GM12865 (cell line): ENCODE measurements at regions not wholly inside any gene's neighbourhood (a gene's known extent, or its start where the extent isn't known, plus 50 kb on each side); places are given as distances from the start of the nearest gene placed in this dataset.
A peak's percentile ranks its signal among the peaks of the same experiment; 100 is the strongest.
"Not testable (repeated sequence)": the region's sequence is repeated elsewhere in the genome, so short reads cannot be mapped to it uniquely, and the experiment has no call there.

Experiments
- DNase-seq: peaks from one replicate; pipeline ENCODE4 v3.0.0; 2010; ENCODE audit warnings: low read depth
- H3K4me3 ChIP-seq: 2 replicates; pipeline ENCODE4 v1.5.1; 2011; ENCODE audit warnings: mild to moderate bottlenecking, low read depth, low read length, control low read depth
- CTCF ChIP-seq: IDR thresholded peaks from 2 replicates; pipeline ENCODE4 v1.5.1; 2011; ENCODE audit warnings: low read length, control low read depth, low read depth, inconsistent platforms; ENCODE audit not compliant: insufficient read depth; ENCODE audit errors: missing control alignments

- H3K4me3 ChIP-seq: no peak overlapping the region
- no peak for TF ChIP-seq CTCF
- DNase-seq: no peak
Observed at GRCh38 chr7:122248472-122248871, 56.1 kb downstream of the FEZF1 start.

DNA sequence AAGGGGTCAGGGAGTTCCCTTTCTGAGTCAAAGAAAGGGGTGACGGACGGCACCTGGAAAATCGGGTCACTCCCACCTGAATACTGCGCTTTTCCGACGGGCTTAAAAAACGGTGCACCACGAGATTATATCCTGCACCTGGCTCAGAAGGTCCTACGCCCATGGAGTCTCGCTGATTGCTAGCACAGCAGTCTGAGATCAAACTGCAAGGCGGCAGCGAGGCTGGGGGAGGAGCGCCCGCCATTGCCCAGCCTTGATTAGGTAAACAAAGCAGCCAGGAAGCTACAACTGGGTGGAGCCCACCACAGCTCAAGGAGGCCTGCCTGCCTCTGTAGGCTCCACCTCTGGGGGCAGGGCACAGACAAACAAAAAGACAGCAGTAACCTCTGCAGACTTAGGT, 65.8 kb downstream of the FEZF1 start:
- H3K4me3 ChIP-seq, DNase-seq: not testable (repeated sequence)

DNA sequence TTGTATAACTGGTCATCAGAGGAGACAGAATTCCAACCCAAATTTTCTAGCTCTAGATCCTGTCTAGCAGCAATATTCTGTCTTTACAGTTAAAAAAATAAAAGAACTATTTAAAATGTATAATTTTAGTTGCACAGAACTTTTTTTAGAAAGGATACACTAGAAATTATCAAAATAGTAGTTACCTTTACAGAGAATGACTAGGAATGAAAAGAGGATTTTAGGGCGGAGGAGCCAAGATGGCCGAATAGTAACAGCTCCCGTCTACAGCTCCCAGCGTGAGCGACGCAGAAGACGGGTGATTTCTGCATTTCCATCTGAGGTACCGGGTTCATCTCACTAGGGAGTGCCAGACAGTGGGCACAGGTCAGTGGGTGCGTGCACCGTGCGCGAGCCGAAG, 66.3 kb downstream of the FEZF1 start:
- not testable (repeated sequence) for DNase-seq, H3K4me3 ChIP-seq

GRCh38 chr7:122225874-122226273, 78.7 kb downstream of the FEZF1 start:
- TF ChIP-seq CTCF: no peak
- no peak for DNase-seq
- no peak overlapping the region for H3K4me3 ChIP-seq

DNA sequence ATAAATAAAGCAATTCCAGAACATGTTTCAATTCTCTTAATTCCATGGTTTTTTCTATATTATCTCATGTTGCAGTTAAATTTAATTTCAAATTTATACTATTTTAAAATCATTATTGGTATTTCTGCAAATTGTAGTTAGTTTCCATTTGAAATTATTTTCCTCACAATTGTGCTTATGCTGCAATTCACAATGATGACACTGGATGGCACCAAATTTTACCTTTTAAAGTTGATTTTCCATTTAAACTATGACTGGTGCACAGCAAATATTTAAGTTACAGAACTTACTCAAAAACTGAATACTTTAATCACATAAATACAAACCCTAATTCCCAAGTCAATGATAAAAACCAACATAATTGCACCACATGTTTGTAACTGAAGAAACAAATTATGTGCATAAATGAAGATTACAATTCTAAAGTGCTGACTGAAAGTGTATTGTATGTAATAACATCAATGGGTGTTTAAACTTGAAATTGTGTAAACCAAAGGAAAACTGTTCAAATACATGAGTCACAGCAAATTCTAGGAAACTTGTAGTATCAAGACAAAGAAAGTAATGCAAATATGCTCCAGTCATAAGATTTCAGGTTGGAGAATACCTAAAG, 75.3 kb upstream of the AASS start:
- no peak overlapping the region for H3K4me3 ChIP-seq
- DNase-seq: peak; percentile 19
- TF ChIP-seq CTCF: peak; percentile 37

DNA sequence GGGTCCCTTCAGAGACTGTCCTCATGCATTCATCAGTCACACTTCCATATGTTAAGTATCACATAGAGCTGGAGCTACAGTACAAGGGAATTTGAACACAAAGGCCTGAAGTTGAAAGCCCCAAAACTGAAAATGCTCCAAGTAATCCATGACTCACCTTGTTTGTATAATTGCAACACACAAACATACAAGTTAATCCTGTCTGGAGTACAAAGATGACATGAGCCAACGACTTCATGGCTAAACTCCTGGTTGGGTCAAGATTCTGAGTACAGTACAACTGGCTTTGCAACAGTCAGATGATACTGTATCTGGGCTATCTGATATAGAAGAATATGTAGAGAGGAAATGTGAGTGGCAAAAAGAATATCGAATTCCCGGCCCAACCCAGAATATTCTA, 73.1 kb upstream of the AASS start:
- no peak overlapping the region for H3K4me3 ChIP-seq
- no peak for DNase-seq

DNA sequence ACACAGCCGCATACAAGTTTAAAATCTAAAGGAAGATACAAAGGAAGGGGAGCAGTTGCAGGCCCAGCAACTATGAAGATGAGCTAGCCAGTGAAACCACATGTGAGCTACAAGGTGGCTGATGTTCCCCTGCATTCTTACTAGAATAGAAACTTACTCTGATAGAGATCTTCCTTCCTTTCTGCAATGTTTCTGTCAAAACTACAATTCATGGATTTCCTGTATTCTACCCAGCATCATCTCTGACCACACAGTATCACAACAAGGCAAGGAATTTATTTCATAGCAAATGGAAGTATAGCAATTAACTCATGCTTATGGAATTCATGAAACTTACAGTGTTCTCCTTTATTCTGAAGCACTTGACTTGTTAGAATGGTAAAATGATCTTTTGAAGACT, 68.7 kb upstream of the AASS start:
- TF ChIP-seq CTCF: no peak
- no peak for DNase-seq
- no peak overlapping the region for H3K4me3 ChIP-seq

More for the DNA sequence above, 73.1 kb upstream of the AASS start:
- no peak for TF ChIP-seq CTCF

DNA sequence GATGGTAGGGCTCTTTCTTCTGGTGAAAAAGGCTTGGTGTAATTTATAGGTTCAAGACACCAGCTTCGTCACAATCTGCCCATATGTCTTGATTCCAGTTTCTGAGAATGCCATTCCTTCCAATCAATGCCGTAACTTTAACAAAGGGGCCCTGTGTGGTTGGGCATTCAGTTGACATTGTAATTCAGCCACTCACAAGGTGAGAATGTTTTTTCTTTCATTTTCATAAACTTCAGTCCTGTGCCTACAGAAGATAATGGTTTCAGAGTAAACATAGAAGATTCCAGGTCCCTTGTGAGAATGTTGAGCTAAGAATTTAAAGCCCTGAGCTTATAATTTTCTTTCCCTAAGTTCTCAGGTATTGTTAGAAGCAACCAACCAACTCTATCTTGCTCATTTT, 67.3 kb upstream of the AASS start:
- no peak for DNase-seq
- no peak overlapping the region for H3K4me3 ChIP-seq
- no peak for TF ChIP-seq CTCF
